HL-60 (cell line): ENCODE measurements at regions not wholly inside any gene's neighbourhood (a gene's known extent, or its start where the extent isn't known, plus 50 kb on each side); places are given as distances from the start of the nearest gene placed in this dataset.
A peak's percentile ranks its signal among the peaks of the same experiment; 100 is the strongest.

ENCODE experiments used
- POLR2AphosphoS5 ChIP-seq: IDR thresholded peaks from 2 replicates; pipeline ENCODE4 v1.6.1; 2012; ENCODE audit warnings: low read depth
- TF ChIP-seq, protein P1 (sequence below): IDR thresholded peaks from one replicate; pipeline ENCODE4 v1.5.1; 2011; ENCODE audit warnings: low read length, control low read depth, inconsistent platforms; ENCODE audit not compliant: insufficient read depth

DNA sequence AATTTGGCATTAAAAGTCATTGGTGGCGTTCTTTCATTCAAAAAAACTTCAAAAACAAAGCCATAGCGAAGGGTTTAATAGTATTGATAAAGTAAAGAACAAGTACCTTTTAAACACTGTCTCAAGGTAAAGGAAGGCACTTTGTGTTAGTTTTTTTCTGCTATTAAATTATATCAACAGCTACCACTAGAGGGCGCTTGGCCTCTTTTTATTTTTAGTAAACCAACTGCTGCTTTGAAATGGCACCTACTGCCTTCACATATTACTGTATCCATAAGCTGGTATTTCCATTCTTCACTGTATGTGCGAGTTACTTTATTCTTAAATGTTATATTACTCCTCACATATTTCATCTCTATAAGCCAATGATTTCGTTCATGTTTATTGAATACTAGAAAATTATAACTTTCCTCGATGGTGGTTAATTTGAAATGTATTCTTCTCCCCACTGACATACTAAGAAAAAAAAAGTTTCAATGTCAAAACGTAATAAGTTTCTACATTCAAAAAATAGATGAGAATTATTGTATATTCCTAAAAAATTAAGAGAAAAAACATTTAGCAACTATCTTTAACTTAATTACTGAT, 125.7 kb upstream of the CXADR start:
- TF ChIP-seq, protein P1, sequence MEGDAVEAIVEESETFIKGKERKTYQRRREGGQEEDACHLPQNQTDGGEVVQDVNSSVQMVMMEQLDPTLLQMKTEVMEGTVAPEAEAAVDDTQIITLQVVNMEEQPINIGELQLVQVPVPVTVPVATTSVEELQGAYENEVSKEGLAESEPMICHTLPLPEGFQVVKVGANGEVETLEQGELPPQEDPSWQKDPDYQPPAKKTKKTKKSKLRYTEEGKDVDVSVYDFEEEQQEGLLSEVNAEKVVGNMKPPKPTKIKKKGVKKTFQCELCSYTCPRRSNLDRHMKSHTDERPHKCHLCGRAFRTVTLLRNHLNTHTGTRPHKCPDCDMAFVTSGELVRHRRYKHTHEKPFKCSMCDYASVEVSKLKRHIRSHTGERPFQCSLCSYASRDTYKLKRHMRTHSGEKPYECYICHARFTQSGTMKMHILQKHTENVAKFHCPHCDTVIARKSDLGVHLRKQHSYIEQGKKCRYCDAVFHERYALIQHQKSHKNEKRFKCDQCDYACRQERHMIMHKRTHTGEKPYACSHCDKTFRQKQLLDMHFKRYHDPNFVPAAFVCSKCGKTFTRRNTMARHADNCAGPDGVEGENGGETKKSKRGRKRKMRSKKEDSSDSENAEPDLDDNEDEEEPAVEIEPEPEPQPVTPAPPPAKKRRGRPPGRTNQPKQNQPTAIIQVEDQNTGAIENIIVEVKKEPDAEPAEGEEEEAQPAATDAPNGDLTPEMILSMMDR = peak; percentile 30
- TF ChIP-seq POLR2AphosphoS5 = no peak
